ENCODE measurements at regions not wholly inside any gene's neighbourhood (a gene's known extent, or its start where the extent isn't known, plus 50 kb on each side); places are given as distances from the start of the nearest gene placed in this dataset.

DNA sequence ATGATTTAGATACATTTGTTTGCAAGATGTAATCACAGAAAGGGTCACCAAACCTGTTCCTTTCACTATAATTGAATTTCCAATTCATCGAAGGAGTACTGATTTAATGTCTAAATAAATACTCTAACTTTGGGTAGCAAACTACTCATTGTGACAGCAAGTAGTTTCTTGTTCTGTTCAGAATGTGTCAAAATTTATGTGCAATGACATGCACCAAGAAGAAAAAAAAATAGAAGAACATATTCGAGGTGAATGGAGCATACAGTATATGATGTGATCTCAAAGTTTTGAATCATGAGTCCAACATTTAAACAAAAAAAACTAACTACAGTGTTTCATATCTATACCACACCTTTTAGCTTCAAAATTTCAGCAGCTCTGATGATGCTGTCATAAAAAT is 583.6 kb upstream of the MMS22L start:
- TF ChIP-seq, protein P1, sequence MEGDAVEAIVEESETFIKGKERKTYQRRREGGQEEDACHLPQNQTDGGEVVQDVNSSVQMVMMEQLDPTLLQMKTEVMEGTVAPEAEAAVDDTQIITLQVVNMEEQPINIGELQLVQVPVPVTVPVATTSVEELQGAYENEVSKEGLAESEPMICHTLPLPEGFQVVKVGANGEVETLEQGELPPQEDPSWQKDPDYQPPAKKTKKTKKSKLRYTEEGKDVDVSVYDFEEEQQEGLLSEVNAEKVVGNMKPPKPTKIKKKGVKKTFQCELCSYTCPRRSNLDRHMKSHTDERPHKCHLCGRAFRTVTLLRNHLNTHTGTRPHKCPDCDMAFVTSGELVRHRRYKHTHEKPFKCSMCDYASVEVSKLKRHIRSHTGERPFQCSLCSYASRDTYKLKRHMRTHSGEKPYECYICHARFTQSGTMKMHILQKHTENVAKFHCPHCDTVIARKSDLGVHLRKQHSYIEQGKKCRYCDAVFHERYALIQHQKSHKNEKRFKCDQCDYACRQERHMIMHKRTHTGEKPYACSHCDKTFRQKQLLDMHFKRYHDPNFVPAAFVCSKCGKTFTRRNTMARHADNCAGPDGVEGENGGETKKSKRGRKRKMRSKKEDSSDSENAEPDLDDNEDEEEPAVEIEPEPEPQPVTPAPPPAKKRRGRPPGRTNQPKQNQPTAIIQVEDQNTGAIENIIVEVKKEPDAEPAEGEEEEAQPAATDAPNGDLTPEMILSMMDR (IDR thresholded peaks at IDR 0.05; ENCODE audit: control insufficient read depth, extremely low read depth, insufficient read depth): no peak
- no peak overlapping the region for H3K4me3 ChIP-seq (ENCODE audit: low read depth, low read length)
- DNase-seq (ENCODE audit: low read depth): no peak

DNA sequence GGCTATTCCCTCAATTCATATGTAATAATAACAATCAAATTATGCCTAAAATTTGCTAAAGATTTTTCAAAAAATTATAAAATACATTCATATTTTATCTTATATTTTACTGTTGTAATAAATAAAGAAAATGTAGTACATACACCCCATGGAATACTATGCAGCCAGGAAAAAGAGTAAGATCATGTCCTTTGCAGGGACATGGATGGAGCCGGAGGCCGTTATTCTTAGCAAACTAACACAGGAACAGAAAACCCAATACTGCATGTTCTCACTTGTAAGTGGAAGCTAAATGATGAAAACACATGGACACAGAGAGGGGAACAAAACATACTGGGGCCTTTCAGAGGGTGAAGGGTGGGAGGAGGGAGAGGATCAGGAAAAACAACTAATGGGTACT is 584.2 kb upstream of the MMS22L start:
- TF ChIP-seq, protein P1 (IDR thresholded peaks at IDR 0.05; ENCODE audit: control insufficient read depth, extremely low read depth, insufficient read depth): no peak
- no peak for DNase-seq (ENCODE audit: low read depth)
- H3K4me3 ChIP-seq (ENCODE audit: low read depth, low read length): no peak overlapping the region

DNA sequence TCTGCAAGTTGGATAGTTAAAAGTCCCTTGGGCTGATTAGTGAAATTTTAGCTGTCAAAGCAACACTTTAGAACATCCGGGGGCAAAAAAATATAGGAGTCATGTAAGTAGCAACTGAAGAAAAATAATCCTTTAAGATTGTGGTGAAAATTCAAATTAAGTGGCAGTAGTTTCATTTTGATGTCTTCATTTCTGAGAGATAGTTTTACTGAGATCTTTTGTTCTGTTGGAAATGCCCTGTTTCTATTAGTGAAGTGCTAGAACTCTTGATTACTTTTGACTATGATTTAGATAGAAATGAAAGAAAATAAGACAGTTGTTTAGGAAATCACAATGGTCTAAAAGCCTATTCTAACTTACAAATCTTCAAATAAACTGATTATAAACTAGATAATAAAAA is 587.3 kb upstream of the MMS22L start:
- TF ChIP-seq, protein P1 (IDR thresholded peaks at IDR 0.05; ENCODE audit: control insufficient read depth, extremely low read depth, insufficient read depth): no peak
- no peak for DNase-seq (ENCODE audit: low read depth)
- H3K4me3 ChIP-seq (ENCODE audit: low read depth, low read length): no peak overlapping the region

DNA sequence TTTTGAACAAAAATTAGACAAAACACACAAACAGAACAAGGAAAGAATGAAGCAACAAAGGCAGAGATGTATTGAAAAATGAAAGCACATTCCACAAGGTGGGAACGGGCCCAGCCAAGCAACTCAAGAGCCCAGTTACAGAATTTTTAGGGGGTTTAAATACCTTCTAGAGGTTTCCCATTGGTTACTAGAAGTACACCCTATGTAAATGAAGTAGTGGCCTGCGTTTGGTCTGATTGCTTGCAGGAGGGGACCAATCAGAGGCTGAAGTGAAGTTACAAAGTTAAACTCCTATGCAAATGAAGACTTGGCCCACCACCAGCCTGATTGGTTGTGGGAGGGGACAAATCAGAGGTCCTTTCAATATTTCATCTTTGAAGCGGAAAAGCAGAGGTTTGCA is 593.7 kb upstream of the MMS22L start:
- H3K4me3 ChIP-seq (ENCODE audit: low read depth, low read length): no peak overlapping the region
- TF ChIP-seq, protein P1 (IDR thresholded peaks at IDR 0.05; ENCODE audit: control insufficient read depth, extremely low read depth, insufficient read depth): no peak
- DNase-seq (ENCODE audit: low read depth): no peak

DNA sequence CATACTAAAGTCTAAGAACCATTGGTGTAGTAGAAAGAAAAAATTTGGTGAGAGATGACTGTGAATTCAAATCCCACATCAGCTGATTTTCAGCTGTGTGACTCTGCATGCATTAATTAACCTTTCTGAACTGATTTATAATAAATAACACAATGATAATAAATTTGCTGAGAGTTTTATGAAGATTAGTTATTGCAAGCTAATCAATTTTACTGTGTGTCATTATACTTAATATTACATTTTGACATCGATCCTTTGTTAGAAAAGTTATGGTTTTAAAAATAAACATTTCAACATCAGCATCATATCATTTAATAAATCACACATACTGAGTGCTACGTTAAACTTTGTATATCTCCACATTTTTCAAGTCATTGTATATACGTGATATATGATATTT is 599.7 kb upstream of the MMS22L start:
- DNase-seq (ENCODE audit: low read depth): no peak
- TF ChIP-seq, protein P1 (IDR thresholded peaks at IDR 0.05; ENCODE audit: control insufficient read depth, extremely low read depth, insufficient read depth): no peak
- H3K4me3 ChIP-seq (ENCODE audit: low read depth, low read length): no peak overlapping the region

DNA sequence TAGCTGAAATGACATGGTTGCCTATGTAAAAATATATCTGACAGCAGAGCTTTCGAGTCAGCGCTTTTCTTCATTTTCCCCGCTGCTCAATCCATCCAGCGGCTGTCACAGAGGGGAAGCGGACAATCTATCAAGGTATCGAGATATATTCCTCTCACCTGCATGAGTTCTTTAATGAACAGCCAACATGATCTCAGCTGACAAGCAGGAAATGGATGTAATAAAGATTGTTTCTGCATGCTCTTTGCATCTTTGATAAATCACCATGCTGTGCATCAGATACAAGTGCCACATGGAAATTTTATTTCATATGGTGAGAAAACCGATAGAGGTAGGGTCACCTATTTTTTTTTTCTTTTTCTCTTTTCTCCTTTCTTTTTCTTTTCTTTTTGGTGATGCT is 602.3 kb upstream of the MMS22L start:
- TF ChIP-seq, protein P1 (IDR thresholded peaks at IDR 0.05; ENCODE audit: control insufficient read depth, extremely low read depth, insufficient read depth): no peak
- DNase-seq (ENCODE audit: low read depth): no peak
- no peak overlapping the region for H3K4me3 ChIP-seq (ENCODE audit: low read depth, low read length)

DNA sequence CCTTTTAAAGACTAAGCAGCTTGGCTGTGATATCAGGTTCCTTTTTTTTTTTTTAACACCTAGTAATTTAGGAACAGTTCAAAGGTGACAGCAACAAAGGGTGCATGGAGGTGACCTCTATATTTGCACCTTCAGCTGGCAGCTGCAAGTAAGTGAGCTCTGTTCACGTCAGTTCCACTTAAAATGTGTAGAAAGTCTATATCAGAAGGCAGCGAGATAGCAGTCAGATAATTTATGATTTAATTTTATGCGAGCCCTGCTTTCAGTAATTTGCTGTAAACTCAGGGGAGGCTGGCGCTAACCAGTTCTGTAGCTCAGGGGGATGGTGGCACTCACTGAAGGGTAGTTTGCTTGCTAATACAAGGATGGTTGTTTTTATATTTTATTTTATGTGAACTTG is 602.8 kb upstream of the MMS22L start:
- TF ChIP-seq, protein P1 (IDR thresholded peaks at IDR 0.05; ENCODE audit: control insufficient read depth, extremely low read depth, insufficient read depth): no peak
- DNase-seq (ENCODE audit: low read depth): no peak
- no peak overlapping the region for H3K4me3 ChIP-seq (ENCODE audit: low read depth, low read length)
